ENCODE measurements at regions not wholly inside any gene's neighbourhood (a gene's known extent, or its start where the extent isn't known, plus 50 kb on each side); places are given as distances from the start of the nearest gene placed in this dataset.

DNA sequence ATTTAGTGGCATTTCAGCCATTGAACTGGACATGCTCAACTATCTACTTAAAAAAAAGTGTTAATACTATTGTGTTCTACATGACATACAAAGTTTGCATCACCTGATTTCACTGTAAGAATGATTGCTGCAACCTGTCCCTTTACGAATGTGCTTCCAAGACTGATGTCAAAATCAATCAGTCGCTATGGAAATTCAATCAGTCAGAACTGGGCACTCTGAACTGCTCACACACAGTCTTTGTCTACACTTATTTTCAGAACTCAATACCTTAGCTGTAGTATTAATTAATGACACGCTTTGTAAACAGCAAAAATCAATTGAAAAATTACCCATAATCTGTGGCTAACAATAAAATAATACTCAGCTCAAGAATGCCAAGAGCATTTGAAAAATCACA, 70.3 kb upstream of the KLHL29 start:
- Histone ChIP-seq H3K79me2 (ENCODE audit: low read length) (no peaks in the 10 kb centered on the region), H3K9me3 (ENCODE audit: insufficient read depth, low read length) (no peaks in the 10 kb centered on the region), H2AFZ (ENCODE audit: low read depth, low read length) (no peak overlapping the region), H3K4me2 (ENCODE audit: low read length) (no peak overlapping the region), H3K4me3 (ENCODE audit: low read length) (no peak overlapping the region), H3K4me1 (ENCODE audit: low read length) (no peaks in the 10 kb centered on the region), H3K36me3 (replicated peaks; ENCODE audit: low read depth, low read length) (no peaks in the 10 kb centered on the region), H3K27me3 (ENCODE audit: low read depth, low read length) (peaks cover 10% of the 10 kb centered on the region; the same call in 1 of the 2 replicates), H3K27ac (ENCODE audit: low read length) (no peak overlapping the region), H4K20me1 (ENCODE audit: insufficient read depth, low read length) (no peaks in the 10 kb centered on the region), H3K9ac (ENCODE audit: low read length) (no peak overlapping the region)
- TF ChIP-seq EZH2phosphoT487 (IDR thresholded peaks at IDR 0.05; ENCODE audit: low read depth) (no peak), CTCF (IDR thresholded peaks at IDR 0.05; ENCODE audit: low read depth, low read length) (no peak)

- no peak overlapping the region for H3K9ac ChIP-seq (ENCODE audit: low read length)
- no peaks in the 10 kb centered on the region for H3K79me2 ChIP-seq (ENCODE audit: low read length)
- H3K27ac ChIP-seq (ENCODE audit: low read length), result no peak overlapping the region
- no peaks in the 10 kb centered on the region for H4K20me1 ChIP-seq (ENCODE audit: insufficient read depth, low read length)
- H2AFZ ChIP-seq (ENCODE audit: low read depth, low read length), result no peak overlapping the region
- H3K4me1 ChIP-seq (ENCODE audit: low read length), result no peaks in the 10 kb centered on the region
- peaks cover 7% of the 10 kb centered on the region for H3K27me3 ChIP-seq (ENCODE audit: low read depth, low read length)
- no peaks in the 10 kb centered on the region for H3K36me3 ChIP-seq (replicated peaks; ENCODE audit: low read depth, low read length)
- no peak overlapping the region for H3K4me3 ChIP-seq (ENCODE audit: low read length)
- TF ChIP-seq EZH2phosphoT487 (IDR thresholded peaks at IDR 0.05; ENCODE audit: low read depth), result no peak
- no peak overlapping the region for H3K4me2 ChIP-seq (ENCODE audit: low read length)
- H3K9me3 ChIP-seq (ENCODE audit: insufficient read depth, low read length), result no peaks in the 10 kb centered on the region
Observed at GRCh38 chr2:23320058-23320457, 64.9 kb upstream of the KLHL29 start.

DNA sequence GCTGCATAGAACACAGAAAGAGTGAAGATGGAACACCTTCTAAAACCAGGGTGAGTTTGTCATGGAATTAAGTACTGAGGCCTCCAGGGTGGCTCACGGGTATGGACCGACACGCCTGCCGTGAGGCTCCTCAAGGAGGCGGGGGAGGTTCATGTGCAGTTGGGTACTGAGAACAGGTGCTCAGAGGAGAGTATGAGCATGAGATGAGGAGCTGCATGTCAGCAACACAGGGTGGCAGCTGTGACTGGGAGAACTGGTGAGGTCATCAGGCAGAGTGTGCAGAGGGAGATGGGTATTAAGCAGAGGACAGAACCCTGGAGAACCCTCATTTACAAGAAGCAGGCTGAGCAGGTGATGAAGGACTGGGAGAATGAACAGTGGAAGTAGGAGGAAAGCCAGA, 63.2 kb upstream of the KLHL29 start:
- Histone ChIP-seq H3K36me3 (replicated peaks; ENCODE audit: low read depth, low read length) (no peaks in the 10 kb centered on the region), H3K27ac (ENCODE audit: low read length) (no peak overlapping the region), H4K20me1 (ENCODE audit: insufficient read depth, low read length) (no peaks in the 10 kb centered on the region), H3K9ac (ENCODE audit: low read length) (no peak overlapping the region), H3K4me3 (ENCODE audit: low read length) (no peak overlapping the region), H3K4me1 (ENCODE audit: low read length) (no peaks in the 10 kb centered on the region), H3K4me2 (ENCODE audit: low read length) (no peak overlapping the region), H3K27me3 (ENCODE audit: low read depth, low read length) (peaks cover 6% of the 10 kb centered on the region), H3K79me2 (ENCODE audit: low read length) (no peaks in the 10 kb centered on the region), H3K9me3 (ENCODE audit: insufficient read depth, low read length) (no peaks in the 10 kb centered on the region), H2AFZ (ENCODE audit: low read depth, low read length) (no peak overlapping the region)
- TF ChIP-seq CTCF (IDR thresholded peaks at IDR 0.05; ENCODE audit: low read depth, low read length) (no peak), EZH2phosphoT487 (IDR thresholded peaks at IDR 0.05; ENCODE audit: low read depth) (no peak)

- H3K79me2 ChIP-seq (ENCODE audit: low read length), result no peaks in the 10 kb centered on the region
- peaks cover 11% of the 10 kb centered on the region for H3K27me3 ChIP-seq (ENCODE audit: low read depth, low read length)
- H3K4me2 ChIP-seq (ENCODE audit: low read length), result no peak overlapping the region
- H3K9ac ChIP-seq (ENCODE audit: low read length), result no peak overlapping the region
- no peaks in the 10 kb centered on the region for H3K4me1 ChIP-seq (ENCODE audit: low read length)
- H3K27ac ChIP-seq (ENCODE audit: low read length), result no peak overlapping the region
- TF ChIP-seq EZH2phosphoT487 (IDR thresholded peaks at IDR 0.05; ENCODE audit: low read depth), result no peak
- TF ChIP-seq CTCF (IDR thresholded peaks at IDR 0.05; ENCODE audit: low read depth, low read length), result no peak
- no peaks in the 10 kb centered on the region for H3K36me3 ChIP-seq (replicated peaks; ENCODE audit: low read depth, low read length)
- H4K20me1 ChIP-seq (ENCODE audit: insufficient read depth, low read length), result no peaks in the 10 kb centered on the region
- H3K4me3 ChIP-seq (ENCODE audit: low read length), result no peak overlapping the region
- no peak overlapping the region for H2AFZ ChIP-seq (ENCODE audit: low read depth, low read length)
- H3K9me3 ChIP-seq (ENCODE audit: insufficient read depth, low read length), result no peaks in the 10 kb centered on the region
Observed at GRCh38 chr2:23322567-23323197, 62.3 kb upstream of the KLHL29 start.
